ENCODE measurements at regions not wholly inside any gene's neighbourhood (a gene's known extent, or its start where the extent isn't known, plus 50 kb on each side); places are given as distances from the start of the nearest gene placed in this dataset.

DNA sequence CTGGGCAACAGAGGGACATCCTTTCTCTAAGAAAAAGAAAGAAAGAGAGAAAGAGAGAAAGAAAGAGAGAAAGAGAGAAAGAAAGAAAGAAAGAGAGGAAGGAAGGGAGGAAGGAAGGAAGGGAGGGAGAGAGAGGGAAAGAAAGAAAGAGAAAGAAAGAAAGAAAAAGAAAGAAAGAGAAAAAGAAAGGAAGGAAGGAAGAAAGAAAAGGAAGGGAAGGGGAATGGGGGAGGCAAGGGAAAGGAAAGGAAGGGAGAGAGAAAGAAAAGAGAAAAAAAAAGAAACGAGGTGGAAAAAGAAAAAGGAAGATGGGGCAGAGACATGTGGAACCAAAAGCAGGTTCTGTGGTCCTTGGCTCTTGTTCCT is 82.9 kb upstream of the SMNDC1 start:
- H3K4me3 ChIP-seq (replicated peaks in 1 of 4; ENCODE audit: control extremely low read depth in 1 of 4, insufficient read depth in 1 of 4, low read depth in 3 of 4, low read length in 4 of 4) = no peak overlapping the region
- H4K20me1 ChIP-seq (ENCODE audit: control insufficient read depth, extremely low read depth, insufficient read depth, low read length) = no peaks in the 10 kb centered on the region
- no peak overlapping the region for H2AFZ ChIP-seq (ENCODE audit: low read length)
- H3K79me2 ChIP-seq (ENCODE audit: control insufficient read depth, insufficient read depth, low read length) = no peaks in the 10 kb centered on the region
- H3K27ac ChIP-seq (ENCODE audit: insufficient read depth, low read length) = no peak overlapping the region
- no peak overlapping the region for H3K4me2 ChIP-seq (ENCODE audit: extremely low read depth, insufficient read depth, low read length)
- DNase-seq (ENCODE audit: low read depth in 2 of 2) = no peak
- TF ChIP-seq, protein P1, sequence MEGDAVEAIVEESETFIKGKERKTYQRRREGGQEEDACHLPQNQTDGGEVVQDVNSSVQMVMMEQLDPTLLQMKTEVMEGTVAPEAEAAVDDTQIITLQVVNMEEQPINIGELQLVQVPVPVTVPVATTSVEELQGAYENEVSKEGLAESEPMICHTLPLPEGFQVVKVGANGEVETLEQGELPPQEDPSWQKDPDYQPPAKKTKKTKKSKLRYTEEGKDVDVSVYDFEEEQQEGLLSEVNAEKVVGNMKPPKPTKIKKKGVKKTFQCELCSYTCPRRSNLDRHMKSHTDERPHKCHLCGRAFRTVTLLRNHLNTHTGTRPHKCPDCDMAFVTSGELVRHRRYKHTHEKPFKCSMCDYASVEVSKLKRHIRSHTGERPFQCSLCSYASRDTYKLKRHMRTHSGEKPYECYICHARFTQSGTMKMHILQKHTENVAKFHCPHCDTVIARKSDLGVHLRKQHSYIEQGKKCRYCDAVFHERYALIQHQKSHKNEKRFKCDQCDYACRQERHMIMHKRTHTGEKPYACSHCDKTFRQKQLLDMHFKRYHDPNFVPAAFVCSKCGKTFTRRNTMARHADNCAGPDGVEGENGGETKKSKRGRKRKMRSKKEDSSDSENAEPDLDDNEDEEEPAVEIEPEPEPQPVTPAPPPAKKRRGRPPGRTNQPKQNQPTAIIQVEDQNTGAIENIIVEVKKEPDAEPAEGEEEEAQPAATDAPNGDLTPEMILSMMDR (conservative IDR thresholded peaks at IDR 0.05 in 1 of 2, IDR thresholded peaks at IDR 0.05 in 1 of 2; ENCODE audit: low read depth in 1 of 2, low read length in 2 of 2) = no peak
- no peak for TF ChIP-seq EZH2 (IDR thresholded peaks at IDR 0.05; ENCODE audit: low read length, missing control alignments)
- H3K9me3 ChIP-seq (ENCODE audit: control insufficient read depth, insufficient read depth, low read depth, low read length) = no peaks in the 10 kb centered on the region
- peaks cover 17% of the 10 kb centered on the region for H3K4me1 ChIP-seq (ENCODE audit: control insufficient read depth, extremely low read depth, insufficient read depth, low read length)
- H3K36me3 ChIP-seq (ENCODE audit: control insufficient read depth, insufficient read depth, low read length) = no peaks in the 10 kb centered on the region
- H3K9ac ChIP-seq (ENCODE audit: insufficient read depth, low read length) = no peak overlapping the region
- H3K27me3 ChIP-seq (ENCODE audit: control insufficient read depth, insufficient read depth, low read length) = no peaks in the 10 kb centered on the region

DNA sequence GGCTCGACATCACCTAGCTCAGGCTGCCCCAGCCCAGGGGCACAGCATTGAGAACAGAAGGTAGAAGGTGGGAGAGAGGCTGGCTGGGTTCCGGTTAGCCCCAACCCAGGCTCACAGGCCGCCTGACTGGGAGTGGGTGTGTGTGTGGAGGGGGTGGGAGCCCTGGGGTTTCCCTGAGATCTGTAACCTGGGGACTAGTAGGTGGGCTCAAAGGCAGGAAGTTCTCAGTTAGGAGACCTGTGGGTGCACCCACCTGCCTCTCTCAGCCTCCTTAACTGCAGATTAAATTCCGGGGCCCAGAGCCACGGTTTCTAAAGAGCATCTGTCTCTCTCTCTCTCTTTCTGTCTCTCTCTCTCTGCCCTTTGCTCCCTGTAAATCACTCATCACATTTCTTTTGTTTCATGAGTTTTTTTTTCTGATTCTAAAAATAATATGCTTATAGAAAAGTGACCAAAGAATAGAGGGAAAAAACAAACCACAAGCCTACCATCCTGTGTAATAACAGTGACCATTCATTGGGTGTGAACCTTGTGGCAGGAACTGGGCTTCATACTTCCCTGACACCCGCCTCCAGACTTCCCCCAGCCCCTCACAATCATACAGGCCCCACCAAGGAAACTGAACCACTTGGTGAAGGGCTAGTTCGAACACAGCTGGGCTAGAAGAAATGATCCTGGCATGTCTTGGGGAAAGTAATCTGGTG is 83.4 kb upstream of the SMNDC1 start:
- no peaks in the 10 kb centered on the region for H3K27me3 ChIP-seq (ENCODE audit: control insufficient read depth, insufficient read depth, low read length)
- H3K9me3 ChIP-seq (ENCODE audit: control insufficient read depth, insufficient read depth, low read depth, low read length) = no peaks in the 10 kb centered on the region
- H3K4me3 ChIP-seq (replicated peaks in 1 of 4; ENCODE audit: control extremely low read depth in 1 of 4, insufficient read depth in 1 of 4, low read depth in 3 of 4, low read length in 4 of 4) = no peak overlapping the region
- H3K79me2 ChIP-seq (ENCODE audit: control insufficient read depth, insufficient read depth, low read length) = no peaks in the 10 kb centered on the region
- H4K20me1 ChIP-seq (ENCODE audit: control insufficient read depth, extremely low read depth, insufficient read depth, low read length) = no peaks in the 10 kb centered on the region
- no peak for TF ChIP-seq EZH2 (IDR thresholded peaks at IDR 0.05; ENCODE audit: low read length, missing control alignments)
- TF ChIP-seq, protein P1 (conservative IDR thresholded peaks at IDR 0.05 in 1 of 2, IDR thresholded peaks at IDR 0.05 in 1 of 2; ENCODE audit: low read depth in 1 of 2, low read length in 2 of 2) = no peak
- peak in 1 of 2 donors; percentile 51 for DNase-seq (ENCODE audit: low read depth in 2 of 2)
- H3K27ac ChIP-seq (ENCODE audit: insufficient read depth, low read length) = no peak overlapping the region
- peak overlapping the region; percentile 11 for H3K4me2 ChIP-seq (ENCODE audit: extremely low read depth, insufficient read depth, low read length)
- H2AFZ ChIP-seq (ENCODE audit: low read length) = no peak overlapping the region
- no peak overlapping the region for H3K9ac ChIP-seq (ENCODE audit: insufficient read depth, low read length)
- peaks cover 20% of the 10 kb centered on the region for H3K4me1 ChIP-seq (ENCODE audit: control insufficient read depth, extremely low read depth, insufficient read depth, low read length)
- H3K36me3 ChIP-seq (ENCODE audit: control insufficient read depth, insufficient read depth, low read length) = no peaks in the 10 kb centered on the region

GRCh38 chr10:110388687-110389052 is 84.0 kb upstream of the SMNDC1 start:
- peak overlapping the region; percentile 11 for H3K4me2 ChIP-seq (ENCODE audit: extremely low read depth, insufficient read depth, low read length)
- H3K27ac ChIP-seq (ENCODE audit: insufficient read depth, low read length) = no peak overlapping the region
- no peaks in the 10 kb centered on the region for H3K36me3 ChIP-seq (ENCODE audit: control insufficient read depth, insufficient read depth, low read length)
- no peak overlapping the region for H3K9ac ChIP-seq (ENCODE audit: insufficient read depth, low read length)
- H2AFZ ChIP-seq (ENCODE audit: low read length) = no peak overlapping the region
- DNase-seq (ENCODE audit: low read depth in 2 of 2) = no peak
- H3K27me3 ChIP-seq (ENCODE audit: control insufficient read depth, insufficient read depth, low read length) = no peaks in the 10 kb centered on the region
- H3K9me3 ChIP-seq (ENCODE audit: control insufficient read depth, insufficient read depth, low read depth, low read length) = no peaks in the 10 kb centered on the region
- peaks cover 22% of the 10 kb centered on the region for H3K4me1 ChIP-seq (ENCODE audit: control insufficient read depth, extremely low read depth, insufficient read depth, low read length)
- no peaks in the 10 kb centered on the region for H4K20me1 ChIP-seq (ENCODE audit: control insufficient read depth, extremely low read depth, insufficient read depth, low read length)
- no peak overlapping the region for H3K4me3 ChIP-seq (replicated peaks in 1 of 4; ENCODE audit: control extremely low read depth in 1 of 4, insufficient read depth in 1 of 4, low read depth in 3 of 4, low read length in 4 of 4)
- no peaks in the 10 kb centered on the region for H3K79me2 ChIP-seq (ENCODE audit: control insufficient read depth, insufficient read depth, low read length)
- TF ChIP-seq, protein P1 (conservative IDR thresholded peaks at IDR 0.05 in 1 of 2, IDR thresholded peaks at IDR 0.05 in 1 of 2; ENCODE audit: low read depth in 1 of 2, low read length in 2 of 2) = peak; percentile 36 to 57
- no peak for TF ChIP-seq EZH2 (IDR thresholded peaks at IDR 0.05; ENCODE audit: low read length, missing control alignments)

Data from fibroblast of lung (primary cell).